ENCODE measurements at regions not wholly inside any gene's neighbourhood (a gene's known extent, or its start where the extent isn't known, plus 50 kb on each side); places are given as distances from the start of the nearest gene placed in this dataset.
"Not testable (repeated sequence)": the region's sequence is repeated elsewhere in the genome, so short reads cannot be mapped to it uniquely, and the experiment has no call there.

DNA sequence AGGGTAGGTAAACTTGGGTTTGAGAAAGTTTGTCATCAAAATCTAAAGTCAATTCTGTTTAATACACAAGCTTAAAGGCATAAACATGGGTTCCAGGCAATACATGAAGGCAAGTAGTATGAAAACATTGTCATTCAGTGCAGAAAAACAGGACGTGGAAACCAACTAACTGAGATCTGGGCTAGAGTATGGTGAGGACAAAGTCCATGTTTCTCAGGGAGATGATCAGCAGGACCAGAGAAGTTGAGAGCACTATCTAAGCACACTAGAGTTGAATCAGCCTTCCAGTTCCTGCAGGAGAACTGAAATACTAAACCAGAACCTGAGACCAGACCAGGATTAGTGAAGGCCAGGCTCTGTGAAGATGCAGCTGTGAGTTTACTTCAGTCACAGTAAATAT is 302.8 kb upstream of the CRIM1 start:
- DNase-seq (ENCODE audit: low spot score), result no peak

DNA sequence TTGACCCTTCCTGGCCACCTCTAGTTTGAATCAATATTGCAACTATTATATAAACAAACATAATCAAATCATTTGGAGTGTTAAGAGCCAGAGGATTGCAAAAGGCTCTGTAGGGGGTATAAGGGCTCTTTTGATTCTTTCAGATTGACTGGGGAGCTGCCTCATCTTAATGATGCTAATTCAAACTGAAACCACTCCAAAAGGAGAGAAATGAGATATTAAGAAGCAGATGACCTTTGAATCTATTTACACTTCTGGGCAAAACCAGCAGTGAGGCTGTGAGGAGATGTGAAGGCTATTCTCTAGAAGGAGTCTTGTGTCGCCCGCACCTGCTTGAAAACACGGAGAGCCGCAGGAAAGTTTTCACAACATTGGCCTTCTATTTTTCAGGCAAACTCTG is 311.2 kb upstream of the CRIM1 start:
- DNase-seq (ENCODE audit: low spot score), result no peak

DNA sequence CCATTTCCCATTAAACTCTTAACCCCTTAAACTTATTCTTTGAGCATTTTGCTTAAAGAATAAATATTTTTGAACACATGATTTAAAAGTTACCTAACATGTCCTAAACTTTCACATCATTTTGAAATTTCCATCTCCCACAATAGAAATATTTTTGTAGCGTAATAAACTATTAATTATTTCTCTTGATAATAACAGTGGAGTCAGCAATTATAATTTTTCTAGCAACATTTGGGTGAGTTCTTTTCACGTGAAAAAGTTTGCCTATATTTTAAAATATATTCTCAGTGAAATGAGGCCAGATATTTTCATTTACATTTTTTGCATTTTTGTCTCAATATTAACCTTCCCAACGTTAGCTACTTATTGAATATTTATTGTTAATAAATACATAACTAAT is 320.4 kb upstream of the CRIM1 start:
- no peak for DNase-seq (ENCODE audit: low spot score)

DNA sequence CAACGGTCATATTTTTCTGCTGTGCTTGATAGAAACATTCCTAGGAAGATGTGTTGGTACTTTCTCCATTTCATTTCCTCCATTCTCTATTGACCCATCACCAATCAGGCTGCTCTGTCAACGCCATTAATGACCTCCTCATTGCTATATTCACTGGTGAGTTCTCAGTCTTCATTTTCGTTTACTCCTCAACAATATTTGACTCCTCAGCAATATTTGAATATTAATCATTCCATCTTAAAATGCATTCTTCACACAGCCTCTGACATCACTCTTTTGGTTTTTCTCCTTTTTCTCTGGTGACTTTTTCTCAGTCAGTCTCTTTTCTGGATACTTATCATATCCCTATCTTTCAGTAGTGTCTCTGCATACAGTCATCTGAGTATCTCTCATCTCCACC is 323.5 kb upstream of the CRIM1 start:
- no peak for DNase-seq (ENCODE audit: low spot score)

DNA sequence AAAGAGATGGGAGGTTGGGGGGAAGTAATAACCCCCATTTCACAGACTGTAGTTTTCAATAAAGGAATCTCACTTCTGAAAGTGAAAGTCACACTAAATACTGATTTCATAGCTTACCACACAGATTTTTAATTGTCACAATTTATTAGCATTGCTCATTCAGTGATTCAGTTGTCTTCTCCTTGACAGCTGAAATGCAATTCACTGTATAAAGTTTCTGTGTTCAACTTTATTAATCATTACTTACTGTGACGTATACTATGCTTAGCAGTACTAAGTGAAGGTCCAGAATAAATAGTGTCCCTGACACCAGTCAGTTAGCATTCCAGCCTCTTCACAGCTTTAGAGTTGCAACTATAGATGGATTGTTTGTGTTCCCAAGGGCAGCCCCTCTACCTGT is 324.1 kb upstream of the CRIM1 start:
- DNase-seq (ENCODE audit: low spot score), result no peak

DNA sequence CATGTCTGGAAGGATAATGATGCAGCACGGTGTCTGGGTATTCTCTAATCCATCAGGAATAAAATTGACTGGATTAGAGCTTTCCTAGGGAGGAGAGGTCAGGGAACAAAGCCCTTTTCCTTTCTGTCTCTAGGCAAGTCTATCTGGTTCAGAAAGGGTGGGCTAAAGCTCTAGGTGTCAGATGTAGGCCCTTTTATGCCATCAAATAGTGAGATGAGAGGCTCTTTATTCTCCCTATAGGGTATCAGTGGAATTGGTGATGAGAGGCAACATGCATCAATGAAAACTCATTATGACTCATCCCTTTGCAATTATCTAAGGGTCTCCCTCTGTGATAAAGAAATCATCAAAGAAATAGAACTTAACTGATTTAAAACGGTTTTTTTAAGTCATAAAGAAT is 328.0 kb upstream of the CRIM1 start:
- DNase-seq (ENCODE audit: low spot score), result no peak

DNA sequence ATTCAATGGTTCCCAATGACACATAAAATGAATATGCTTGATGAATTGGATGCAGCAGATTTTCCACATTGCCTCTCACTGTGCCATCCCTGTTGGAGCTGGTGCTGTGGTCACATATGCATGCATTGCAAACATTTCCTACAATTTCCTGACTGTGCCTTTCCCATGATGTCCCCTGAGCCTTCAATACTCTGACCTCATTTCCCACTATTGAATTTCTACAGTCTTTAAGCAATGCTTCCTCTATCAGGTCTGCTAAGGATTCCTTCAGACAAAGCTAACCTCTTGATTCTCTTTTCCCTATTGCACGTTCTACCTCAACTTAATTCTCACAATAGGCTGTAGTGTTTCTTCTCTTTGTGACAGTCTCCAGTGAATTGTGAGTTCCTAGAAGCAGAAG is 342.5 kb upstream of the CRIM1 start:
- no peak for DNase-seq (ENCODE audit: low spot score)

DNA sequence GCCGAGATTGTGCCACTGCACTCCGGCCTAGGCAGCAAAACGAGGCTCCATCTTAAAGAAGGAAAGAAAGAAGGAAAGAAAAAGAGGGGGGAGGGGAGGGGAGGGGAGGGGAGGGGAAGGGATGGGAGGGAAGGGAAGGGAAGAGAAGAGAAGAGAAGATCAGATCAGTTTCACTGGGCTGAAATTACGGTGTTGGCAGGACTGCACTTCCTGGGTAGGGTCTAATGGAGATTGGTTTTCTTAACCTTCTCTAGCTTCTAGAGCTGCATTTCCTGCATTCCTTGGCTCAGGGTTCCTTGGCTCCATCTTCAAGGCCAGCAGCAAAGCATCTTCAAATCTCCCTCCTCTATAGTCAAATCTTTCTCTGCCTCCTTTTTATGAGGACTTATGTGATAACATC is 349.1 kb upstream of the CRIM1 start:
- DNase-seq (ENCODE audit: low spot score), result no peak

DNA sequence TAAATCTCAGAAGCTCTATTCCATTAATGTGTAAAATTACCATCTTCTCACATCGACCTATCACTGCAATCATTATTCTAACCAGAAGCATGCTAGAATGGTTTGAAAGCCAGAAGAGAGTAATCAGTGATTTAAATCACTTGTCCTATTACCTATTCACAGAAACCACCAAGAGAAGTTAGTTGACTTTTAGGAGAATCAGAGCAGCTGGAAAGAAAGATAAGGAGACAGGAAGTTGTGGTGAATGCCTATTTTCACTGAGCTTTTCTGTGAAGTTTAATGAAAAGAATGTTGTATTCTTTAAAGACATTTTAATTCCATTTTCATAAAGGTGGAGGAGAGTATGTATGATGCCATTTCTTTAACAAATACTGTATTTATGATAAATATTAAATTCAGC is 352.6 kb upstream of the CRIM1 start:
- DNase-seq (ENCODE audit: low spot score), result no peak

DNA sequence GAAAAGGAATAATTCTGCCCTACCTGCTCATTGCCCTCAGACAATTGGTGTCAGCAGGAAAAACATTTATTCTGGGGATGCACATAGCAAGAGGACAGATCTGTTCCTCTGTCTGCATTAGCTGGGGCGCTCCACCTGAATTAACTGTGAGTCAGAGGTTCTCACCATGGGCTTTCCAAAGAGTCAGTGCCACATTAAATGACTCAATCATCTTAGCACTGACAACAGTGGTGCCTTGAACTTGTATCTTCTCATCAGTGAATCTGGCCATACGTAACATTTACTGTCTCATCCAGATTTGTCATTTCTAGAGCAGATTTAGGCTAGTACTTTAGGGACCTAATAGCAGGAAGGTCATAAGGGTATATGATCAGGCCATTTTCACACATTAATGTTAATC is 358.1 kb upstream of the CRIM1 start:
- DNase-seq (ENCODE audit: low spot score), result no peak

DNA sequence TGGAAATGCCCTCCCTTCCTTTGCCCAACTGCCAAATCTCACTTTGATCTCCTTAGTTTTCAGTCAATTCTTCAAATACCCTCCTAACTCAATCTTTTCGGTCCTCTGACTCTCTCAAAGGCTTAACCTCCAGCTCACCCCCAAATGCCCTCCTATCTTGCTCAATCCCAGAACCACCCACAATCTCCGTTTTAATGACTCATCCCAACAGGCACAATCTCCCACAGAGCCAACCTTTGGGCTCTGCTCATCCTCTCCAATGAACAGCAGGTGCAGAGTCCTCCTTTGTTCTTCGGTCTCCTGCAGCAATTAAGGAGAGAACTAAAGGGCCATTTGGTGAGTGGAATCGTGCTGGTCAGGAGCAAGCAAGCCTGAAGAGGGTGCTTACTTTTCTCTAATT is 366.1 kb upstream of the CRIM1 start:
- DNase-seq (ENCODE audit: low spot score), result no peak

DNA sequence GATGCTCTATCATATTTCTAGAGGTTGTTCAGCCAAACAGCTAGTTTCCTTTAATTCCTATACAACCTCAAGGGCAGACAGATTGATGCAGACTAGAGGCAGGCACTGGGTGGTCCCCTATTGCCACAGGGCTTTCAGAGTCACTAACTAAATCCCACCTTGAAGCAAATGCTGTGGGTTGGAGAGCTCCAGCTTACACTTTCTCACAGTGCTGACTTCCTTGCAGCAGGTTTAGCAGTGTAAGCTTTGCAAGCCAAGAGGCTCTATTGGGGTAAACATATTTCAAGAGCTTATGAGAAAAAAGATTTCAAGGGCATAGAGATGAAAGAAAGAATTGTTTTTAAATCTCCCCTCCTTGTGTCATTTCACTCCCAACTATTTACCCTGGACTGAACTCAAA is 366.5 kb upstream of the CRIM1 start:
- no peak for DNase-seq (ENCODE audit: low spot score)

DNA sequence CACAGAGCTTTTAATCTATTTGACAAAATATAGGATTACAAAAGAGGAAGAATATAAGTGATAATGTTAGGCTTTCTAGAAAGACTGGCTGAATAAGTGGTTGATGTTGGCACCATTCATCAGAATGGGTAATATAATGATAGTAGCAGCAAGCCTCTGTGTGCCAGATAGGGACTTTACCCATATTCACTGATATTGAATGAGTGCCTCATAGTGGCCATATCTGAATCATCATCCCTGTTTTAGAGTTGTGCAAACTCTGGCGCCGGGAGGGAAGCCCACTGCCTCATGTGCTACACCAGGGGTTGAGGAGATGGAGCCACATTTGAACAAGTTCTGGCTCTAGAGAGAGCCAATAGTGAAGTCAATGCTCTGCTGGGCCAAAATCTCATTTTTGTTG is 368.7 kb upstream of the CRIM1 start:
- DNase-seq (ENCODE audit: low spot score), result no peak

DNA sequence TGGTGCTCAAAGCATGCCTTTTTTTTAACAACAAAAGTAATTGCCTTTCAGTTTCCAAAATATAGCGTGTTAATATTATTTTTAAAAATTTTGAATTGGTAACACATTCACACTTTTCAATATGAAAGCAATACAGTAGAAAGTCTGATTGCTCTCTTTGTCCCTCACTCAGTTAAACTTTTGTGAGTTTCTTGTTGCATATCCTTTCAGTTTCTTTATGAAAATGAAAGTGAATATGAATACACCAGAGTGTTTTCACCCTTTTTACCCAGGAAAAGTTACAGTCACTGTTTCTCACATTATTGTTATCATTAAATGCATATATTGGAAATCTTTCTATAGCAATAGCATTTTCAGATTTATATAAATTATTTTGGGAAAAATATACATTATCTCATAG is 377.4 kb upstream of the CRIM1 start:
- no peak for DNase-seq (ENCODE audit: low spot score)

DNA sequence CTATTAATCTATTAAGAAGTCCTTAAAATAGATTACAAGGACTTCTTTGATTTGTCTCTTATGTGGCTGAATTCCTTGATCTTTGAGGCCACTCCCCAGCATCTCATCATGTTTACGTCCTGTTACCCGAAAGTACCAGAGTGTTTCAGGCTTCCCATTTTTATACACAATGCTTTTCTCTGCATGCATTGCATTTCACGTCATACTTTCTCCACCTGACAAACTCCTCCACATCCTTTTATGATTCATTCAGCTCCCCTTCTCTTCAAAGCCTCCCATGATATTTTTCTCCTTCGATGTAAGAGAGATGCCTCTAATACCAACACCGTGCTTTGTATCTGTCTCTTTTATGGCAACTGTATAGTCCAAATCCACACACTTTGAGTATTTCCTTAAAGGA is 379.0 kb upstream of the CRIM1 start:
- no peak for DNase-seq (ENCODE audit: low spot score)

DNA sequence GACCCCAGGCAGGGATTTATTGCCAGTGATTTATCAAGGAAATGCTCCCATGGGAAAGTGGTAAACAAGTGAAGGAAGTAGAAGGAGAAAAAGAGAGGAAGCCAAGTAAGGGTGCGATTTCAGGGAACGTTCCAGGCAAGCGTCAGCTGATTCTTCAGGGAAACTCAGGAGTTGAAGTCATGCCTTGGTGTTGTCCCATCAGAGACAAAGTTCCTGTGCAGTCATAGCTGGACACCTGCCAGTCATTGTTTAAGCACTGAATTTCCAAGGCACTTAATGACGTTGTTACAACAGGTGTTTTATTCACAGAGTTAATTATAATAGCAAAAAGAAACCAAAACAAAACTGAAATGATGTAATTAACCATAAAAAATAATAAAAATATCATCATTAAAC is 381.8 kb upstream of the CRIM1 start:
- DNase-seq (ENCODE audit: low spot score), result no peak

DNA sequence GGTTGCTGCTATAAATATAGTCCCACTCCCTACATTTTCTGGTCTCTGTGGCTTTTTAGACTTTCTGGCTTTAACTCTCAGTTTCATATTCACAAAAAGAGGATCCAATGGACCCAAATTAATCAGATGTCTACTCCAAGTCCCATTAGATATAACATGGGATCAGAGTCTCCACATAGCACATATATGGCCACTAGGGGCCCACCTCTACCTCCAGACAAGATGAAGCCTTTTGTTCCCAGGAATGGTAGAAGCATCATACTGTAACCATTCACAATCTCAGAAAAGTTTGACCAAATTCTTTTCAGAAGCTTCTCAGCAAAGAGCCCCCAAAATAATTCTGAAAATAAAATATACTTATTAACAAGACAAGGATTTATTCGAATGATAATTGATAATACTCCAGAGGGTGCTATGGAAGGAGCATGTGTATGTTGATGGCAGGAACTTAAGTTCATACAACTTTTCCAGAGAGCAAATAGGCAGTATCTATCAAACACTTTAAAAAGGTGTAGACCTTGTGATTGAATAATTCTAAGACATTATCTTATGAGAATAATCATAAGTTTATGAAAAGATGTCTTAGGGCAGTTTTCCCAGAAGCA is 382.3 kb upstream of the CRIM1 start:
- DNase-seq (ENCODE audit: low spot score), result peak; percentile 18

DNA sequence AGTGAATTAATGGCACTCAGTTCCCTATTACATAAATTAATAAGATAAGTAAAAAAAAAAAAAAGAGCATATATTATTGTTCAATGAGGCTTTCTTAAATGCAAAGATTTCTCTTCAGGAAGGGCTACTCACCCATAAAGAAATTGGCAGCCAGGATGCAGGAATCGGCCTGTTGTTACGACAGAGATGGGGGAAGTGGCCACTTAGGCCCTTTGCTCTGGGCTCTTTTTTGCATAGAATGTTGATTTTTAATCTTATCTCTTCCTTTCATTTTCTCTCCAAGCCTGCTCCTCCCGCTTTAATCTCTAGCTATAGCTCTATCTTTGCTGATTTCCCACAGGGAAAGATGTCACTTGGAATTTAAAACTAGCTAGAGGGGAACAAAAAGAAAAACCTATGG is 391.8 kb upstream of the CRIM1 start:
- DNase-seq (ENCODE audit: low spot score), result no peak

DNA sequence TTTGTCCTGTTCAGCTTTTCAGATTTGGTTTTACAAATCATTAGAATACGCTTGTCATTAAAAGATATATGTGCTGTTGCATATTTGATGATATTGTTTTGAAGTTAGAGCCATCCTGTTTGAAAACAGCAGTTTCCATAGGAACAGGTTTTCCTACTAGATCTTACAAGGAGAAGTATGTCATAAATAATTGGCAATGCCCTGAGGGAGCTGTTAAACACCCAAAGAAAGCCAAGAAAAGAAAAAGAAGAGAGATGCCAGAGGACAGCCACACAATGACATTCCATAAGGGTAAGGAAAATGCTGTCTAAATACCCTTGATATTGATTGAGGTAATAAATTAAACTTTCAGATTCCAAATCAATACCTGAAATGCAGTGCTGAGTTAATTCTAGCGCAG is 392.2 kb upstream of the CRIM1 start:
- DNase-seq (ENCODE audit: low spot score), result no peak

DNA sequence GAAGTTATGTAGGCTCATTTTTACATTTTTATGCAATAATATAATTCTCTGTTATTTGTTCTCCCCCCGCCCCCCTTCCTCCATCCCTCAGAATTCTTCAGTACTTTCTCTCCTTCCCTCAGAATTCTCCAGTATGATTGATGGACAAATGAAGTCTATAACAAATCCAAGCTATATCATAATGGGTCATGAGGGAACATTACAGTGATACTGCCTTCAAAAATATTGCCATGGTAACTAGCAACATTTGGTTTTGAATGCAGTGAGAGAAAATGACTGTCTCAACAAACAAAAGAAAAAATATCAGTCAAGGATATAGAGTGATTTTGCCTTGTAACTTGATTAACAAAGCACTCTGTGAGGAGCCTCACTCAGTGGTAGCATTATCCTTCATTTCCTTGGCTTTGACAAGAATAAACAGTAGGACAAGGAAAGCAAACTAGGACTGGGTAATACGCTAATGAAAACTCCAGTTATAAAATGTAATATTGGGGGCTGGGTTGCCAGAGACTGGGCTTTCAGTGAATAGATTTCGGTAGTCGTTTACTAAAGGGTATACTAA is 392.9 kb upstream of the CRIM1 start:
- DNase-seq (ENCODE audit: low spot score), result no peak

DNA sequence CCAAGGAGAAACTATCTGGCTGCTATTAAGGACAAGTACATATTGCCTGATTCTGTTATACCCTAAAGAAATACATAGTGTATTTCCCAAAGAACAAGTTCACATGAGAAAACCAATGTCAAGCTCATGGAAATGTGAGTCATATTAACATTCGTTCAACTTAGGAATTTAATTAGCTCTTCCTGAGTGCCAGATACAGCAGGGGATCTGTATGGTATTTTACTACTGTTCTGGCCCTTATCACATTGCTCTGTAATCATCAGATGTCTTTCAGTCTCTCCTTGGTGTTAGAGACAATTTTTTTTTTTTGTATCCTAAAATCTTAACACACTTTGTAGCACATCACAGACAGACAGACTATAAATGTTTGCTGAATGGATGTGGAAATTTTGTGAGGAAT is 395.0 kb upstream of the CRIM1 start:
- no peak for DNase-seq (ENCODE audit: low spot score)

DNA sequence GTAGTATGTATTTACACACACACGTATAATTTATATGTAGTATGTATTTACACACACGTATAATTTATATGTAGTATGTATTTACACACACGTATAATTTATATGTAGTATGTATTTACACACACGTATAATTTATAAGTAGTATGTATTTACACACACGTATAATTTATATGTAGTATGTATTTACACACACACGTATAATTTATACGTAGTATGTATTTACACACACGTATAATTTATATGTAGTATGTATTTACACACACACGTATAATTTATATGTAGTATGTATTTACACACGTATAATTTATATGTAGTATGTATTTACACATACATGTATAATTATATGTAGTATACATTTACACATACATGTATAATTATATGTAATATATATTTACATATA is 398.5 kb upstream of the CRIM1 start:
- DNase-seq (ENCODE audit: low spot score), result not testable (repeated sequence)

DNA sequence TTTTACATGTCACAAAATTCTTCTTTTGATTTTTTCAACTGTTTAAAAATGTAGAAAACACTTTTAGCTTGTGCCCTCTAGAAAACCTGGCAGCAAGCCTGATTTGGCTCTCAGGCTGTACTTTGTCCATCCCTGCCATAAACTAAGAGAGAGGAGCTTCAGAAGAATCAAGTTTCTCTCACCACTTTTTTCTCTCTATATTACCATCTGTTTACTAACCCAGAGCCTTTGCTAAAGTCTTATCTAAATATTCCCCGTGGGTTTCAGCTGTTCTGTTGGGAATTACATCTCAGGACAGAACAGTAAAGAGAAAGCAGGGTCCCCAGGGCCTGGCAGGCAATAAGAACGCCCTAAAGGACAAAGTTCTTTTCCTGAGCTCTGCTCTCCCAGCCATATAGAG is 409.1 kb upstream of the CRIM1 start:
- no peak for DNase-seq (ENCODE audit: low spot score)

DNA sequence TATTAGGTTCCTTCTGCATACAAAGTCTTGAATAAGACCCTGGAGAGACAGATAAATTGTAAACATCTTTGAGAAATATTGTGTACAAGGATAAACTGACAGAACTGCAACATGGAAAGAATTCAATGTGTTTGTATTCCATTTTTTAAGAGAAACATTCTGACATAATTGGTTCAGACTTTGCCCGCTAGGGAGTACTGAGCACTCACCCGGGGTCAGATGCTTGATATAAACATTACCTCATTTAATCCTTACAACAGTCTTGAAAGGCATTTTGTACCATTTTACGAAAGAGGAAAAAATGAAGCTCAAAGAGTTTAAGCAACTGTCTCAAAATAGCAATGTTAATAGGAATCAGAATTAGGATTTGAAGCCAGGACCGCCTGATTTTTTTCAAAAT is 416.7 kb upstream of the CRIM1 start:
- no peak for DNase-seq (ENCODE audit: low spot score)

DNA sequence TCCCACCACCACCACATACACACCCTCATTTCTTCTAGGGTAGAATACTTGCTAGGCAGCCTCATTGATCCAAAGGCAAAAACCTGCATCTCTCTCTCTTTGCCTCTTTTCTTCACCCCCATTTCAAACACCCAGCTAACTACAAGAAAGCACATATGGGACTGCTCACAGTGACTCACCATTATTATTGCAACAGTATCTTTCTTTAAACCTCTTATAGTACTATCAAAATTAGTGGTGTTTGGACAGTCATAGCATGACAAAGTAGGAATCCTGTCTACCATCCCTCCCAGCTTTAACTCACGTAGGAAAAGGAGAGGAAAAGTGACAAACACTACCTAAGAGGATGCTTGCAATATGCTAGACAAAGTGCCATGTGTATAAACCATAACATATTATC is 422.5 kb upstream of the CRIM1 start:
- DNase-seq (ENCODE audit: low spot score), result no peak
